GM19455 (cell line): ENCODE measurements at regions not wholly inside any gene's neighbourhood (a gene's known extent, or its start where the extent isn't known, plus 50 kb on each side); places are given as distances from the start of the nearest gene placed in this dataset.

ENCODE experiments used
- ATAC-seq: cut with Tn5 transposase; IDR thresholded peaks from one replicate; pipeline ENCODE4 v1.9.1; 2021; ENCODE audit not compliant: unreplicated experiment

DNA sequence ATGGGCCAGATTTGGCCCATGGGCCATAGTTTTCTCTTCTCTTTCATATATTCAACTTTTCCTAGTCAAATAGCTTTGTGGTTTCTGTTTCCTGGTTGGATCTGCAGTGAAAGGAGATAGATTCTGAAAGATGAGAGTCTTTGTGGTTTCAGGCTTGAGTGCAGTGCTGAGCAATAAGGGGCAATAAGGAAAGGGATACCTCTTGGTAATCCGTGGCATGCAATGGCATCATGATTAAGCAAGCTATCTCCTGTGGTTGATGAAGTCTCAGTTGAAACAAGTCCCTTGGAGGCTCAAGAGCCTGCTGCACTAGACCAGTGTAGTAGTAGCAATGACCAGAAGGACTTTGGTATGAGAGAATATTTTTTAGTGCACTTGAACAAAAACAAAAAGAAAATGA is 187.7 kb upstream of the CNTNAP2 start:
- ATAC-seq, result no peak

DNA sequence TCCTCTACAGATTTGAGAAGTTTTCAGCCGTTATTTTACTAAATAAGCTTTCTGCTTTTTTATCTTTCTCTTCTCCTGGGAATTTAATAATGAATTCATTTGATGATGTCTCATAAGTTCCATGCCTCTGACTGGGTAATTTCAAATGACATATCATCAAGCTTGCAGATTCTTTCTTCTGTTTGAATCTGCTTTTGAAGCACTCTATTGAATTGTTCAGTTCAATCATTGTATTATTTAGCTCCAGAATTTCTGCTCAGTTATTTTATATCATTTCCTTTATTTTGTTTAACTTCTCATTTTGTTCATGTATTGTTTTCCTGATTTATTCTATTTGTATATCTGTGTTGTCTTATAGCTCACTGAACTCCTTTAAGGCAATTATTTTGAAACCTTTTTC is 196.9 kb upstream of the CNTNAP2 start:
- ATAC-seq, result no peak

DNA sequence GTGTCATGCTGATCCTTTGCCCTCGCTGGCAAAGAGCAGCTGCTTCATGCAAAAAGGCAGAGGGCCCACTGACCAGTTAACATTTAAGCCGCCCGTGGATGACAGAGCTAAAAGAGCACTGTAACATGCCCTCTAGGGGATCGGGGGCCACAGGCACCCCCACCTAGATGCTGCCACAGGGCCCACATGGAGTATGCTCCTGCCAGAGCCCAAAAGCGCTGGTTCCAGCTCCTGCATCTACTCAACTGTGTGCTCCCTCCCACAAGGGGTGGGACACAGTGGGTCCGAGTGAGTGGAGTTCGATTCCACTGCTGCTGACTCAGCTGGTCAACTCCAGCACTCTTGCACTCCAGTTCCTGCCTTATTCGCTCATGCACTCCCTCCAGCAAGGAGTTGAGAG is 199.8 kb upstream of the CNTNAP2 start:
- ATAC-seq, result no peak

DNA sequence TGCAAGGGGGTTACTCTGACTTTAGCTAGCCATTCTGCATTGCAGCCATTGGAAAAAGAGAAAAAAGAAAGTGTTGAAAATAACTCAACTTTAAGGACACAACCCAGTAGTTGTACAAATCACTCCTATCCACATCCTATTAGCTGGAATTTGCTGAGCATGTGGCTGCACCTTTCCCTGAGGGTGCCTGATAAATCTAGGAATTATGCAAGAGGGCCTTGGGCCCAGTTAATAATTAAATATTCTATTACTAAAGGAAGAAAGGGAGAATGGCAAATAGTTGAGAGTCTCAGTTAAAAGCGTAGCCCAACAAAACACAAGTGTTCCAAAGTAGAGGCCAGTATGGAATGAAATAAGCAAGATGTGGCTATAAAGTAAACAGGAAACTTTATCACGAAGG is 200.9 kb upstream of the CNTNAP2 start:
- no peak for ATAC-seq

DNA sequence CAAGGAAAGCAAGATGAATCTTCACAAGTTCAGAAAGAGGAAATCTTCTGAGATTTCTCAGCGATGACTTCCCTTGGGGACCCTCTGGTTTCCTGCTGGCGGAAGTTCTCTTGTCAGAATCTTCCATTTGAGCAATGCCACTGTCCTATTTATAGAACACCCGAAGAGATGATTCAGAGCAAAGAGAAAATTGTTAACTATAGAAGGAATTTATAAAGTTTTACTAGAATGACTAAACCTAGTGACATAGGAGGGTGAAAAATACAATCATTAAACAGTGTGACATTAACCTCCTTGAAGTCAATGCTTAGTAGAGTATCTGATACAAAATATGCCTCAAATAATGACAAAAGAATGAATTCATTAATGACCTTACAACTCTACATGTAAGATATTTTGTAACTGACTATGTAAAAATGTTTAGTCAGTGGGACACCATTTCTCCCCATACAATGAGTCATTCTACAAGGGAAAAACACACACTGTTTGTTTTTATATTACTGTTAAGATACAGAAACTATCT is 206.5 kb upstream of the CNTNAP2 start:
- ATAC-seq, result no peak

DNA sequence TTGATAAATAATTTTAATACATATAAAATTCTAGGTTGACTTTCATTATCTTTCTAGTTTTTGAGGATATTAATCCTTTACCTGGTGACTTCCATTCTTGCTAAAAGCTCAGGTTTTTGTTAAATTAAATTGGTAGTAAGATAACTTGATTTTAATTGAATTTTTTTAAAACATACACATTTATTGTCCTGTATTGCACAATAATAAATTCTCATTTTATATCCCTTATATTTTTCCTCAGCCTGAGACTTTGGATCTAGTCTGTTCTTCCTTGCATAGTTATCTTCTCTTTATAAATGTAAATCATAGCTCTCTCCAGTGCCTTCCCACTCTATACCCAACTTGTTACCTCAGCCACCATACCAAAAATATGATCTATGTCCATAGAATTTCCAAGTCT is 212.9 kb upstream of the CNTNAP2 start:
- ATAC-seq, result no peak

DNA sequence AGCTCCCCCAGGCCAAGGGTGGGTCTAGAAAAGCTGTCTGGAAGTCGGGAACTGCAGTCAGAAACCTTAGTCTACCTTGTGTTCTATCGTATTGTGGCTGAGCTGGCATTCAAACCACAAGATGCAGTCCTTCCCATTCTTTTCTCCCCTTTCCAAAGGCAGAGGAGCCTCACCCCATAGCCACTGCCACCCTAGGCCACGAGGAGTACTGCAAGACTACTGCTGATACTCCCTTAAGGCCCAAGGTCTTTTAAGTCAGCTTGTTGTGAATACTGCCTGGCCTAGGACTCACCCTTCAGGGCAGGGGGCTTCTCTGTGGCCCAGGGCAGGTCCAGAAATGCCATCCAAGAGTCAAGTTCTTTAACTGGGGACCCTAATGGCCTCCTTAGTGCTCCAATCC is 214.5 kb upstream of the CNTNAP2 start:
- no peak for ATAC-seq

DNA sequence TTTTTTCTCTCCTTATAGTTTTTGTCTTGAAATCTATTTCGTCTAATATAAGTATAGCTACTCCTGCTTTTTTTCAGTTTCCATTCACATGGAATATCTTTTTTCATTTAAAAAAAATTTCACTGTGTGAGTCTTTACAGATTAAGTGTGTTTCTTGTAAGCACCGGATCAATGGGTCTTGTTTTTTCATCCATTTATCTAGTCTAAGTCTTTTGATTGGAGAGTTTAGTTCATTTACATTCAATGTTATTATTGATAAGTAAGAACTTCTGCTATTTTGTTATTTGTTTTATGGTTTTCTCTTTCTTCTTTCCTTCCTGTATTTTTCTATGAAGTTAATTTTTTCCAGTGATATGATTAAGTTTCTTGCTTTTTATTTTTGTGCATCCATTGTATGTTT is 216.7 kb upstream of the CNTNAP2 start:
- ATAC-seq, result no peak

DNA sequence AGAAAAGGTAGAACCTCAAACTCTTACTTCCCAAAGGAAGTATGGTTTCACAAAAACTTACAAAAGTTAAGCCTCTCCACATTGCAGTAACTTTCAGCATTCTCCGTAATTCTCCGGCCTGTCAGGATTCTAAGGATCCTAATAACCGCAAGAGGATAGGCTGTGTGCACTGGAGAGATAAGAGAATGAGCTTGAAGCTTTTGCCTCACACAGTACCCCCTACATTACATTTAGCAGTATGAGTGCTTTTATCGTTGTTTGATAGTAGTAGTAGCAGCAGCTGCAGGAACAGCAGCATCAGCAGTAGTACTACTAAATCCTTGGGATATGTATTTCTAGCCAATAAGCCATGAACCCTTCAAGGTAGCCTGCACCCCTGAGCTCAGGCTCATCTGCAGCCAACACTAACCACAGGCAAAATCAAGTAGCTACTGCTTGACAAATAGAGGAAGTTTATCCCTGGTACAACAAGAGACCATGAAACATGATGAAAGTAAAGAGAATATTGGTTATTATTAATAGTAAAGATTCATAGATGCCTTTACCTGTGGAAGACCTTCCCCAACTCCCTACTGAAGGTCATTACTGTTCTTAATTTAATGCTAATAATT is 222.6 kb upstream of the CNTNAP2 start:
- no peak for ATAC-seq

DNA sequence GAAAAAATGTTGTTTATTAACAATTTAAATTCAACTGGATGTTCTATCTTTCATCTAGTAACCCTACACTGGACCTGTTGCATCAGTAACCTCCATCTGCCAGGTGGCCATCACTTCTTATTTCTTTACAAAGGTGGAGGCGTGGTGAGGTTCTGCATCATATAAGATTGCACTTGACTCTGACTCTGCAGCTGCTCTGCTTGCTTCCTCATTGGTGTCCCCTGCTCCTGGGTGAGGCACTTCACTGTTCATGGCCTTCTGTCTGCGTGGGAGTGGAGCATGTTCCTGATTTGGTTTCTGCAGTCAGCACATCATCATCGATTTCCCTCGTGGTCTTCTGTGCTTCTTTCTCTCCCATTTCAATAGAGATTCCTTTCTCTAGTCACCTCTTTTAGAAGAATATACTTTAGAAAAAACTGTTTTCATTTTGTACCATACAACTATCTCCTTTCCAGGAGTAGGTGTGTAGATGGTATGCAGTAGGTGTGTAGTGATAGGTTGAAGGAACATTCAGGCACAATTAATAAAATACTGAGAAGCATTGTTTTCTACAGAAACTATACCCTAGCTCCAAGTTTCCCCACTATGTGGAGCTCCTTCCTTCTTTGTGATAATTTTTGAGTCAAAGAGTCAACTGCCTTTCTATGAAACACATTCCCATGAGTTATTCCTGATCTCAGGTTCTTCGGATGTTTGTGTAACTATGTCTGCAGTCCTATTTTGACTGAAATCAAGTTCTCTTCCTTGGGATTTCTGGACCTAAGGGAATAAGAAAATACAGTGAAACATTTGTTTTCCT is 231.7 kb upstream of the CNTNAP2 start:
- no peak for ATAC-seq

DNA sequence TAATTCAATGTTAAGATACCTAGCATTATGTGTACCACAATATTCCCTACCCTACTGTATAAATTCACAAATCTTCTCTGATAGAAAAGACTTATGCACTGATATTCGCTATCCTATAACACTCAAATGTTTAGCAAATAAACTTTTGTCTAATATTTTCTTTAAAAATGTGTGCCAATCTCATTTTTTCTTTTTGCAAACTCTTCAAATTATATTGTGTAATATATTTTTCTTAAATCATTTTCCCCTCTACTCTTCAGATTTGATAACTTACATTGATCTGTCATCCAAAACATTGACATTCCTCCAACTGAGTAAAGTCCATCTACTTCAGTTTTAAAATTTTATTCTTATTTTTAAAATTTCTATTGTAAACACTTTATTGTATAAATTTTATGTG is 240.2 kb upstream of the CNTNAP2 start:
- ATAC-seq, result no peak

DNA sequence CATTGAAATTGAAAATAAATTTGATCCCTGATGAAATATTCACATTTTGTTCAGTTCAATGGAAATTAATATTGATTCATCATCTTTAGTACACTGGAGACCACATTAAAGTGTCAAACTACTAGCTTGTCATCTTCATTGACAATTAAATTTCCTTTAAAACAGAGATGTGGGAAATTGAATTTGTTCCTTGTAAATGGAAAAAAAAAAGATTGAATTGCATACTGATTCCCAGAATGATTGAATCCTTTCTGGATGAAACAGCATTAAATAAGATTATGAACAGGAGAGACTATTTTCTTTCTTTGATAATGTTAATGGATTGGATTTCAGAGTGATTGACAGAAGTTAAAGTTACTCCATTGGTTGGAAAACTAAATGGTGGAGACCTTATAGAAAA is 241.3 kb upstream of the CNTNAP2 start:
- ATAC-seq, result no peak

DNA sequence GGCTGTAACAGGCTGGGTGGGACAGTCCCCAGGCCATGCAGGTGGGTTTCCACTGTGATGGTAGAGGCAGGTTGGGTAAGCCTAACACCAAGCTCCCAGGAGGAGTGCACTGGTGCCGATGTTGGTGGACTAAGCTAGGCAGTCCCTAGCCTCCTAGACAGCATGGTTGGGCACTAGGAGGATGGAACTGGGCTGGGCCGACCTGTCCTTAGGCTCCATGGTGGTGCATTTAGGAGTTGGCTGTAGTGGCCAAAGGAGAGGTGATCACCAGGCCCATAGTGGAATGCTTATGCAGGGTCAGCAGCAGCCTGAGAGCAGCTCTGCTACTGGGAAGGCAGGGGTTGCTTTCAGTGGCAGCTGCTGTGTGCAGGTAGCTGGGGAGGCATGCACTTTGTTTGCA is 247.7 kb upstream of the CNTNAP2 start:
- ATAC-seq, result no peak

DNA sequence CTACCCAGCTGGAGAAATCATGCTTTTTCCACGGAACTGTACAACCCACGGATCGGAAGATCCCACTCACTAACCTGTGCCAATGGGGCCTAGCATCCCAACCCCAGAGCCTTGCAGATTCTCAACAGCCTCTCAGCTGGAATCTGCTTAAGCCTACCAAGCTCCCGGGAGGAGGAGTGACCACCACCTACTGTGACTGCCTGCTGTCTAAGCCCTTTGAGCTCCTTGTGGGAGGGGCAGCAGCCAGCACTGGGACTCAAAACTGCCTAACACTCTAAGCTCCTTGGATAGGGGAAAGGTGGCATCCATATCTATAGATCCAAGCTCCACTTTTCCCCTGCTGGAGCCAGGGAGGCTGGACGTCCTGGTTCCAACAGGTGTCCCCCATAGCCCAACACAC is 254.4 kb upstream of the CNTNAP2 start:
- ATAC-seq, result no peak

DNA sequence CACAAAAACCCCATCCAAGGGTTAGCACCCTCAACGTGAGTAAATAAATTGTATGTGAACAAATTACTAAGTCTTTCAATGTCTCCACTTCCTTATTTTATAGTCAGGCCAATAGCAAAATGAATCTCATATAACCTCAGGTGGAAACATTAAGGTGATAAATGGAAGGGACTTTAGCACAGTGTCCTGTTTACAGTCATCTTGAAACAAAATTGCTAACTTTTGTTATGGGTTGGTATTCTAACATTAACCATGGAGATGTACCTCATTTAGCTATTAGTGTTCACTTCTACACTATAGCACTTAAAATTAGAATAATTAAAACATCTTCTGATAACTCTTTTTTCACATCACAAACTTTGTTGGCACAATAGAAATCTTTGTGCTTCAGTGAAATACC is 255.8 kb upstream of the CNTNAP2 start:
- ATAC-seq, result no peak

DNA sequence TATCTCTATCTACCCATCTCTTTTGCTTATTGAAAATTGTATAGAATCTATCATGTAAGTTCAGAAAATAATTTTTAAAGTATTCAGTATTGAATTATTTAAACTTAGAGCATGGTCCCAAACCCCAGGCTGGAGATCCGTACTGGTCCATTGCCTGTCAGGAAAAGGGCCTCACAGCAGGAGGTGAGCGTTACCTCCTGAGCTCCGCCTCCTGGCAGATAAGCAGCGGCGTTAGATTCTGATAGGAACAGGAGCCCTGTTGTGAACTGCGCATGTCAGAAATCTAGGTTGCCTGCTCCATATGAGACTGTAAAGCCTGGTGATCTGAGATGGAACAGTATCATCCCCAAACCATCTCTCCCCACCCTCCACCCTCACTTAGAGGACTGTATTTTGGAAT is 266.0 kb upstream of the CNTNAP2 start:
- ATAC-seq, result no peak

DNA sequence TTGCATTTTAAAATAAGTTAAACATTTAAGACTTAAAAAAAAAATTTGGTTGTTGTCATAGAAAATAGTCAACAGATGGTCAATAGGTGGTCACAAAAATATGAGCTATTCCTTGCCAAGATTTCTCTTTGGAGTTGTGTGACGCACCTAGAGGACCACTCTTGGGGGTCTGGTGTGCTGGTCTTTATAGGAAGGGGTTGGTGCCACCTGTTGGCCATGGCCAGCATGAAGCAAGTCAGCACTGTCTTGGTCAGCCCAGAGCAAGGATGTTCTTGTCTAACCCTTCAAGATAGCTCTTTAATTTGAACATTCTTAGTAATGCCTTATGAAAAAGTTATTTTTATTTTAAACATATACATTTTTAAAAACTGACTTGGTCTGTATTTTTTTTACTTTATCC is 267.9 kb upstream of the CNTNAP2 start:
- ATAC-seq, result no peak

DNA sequence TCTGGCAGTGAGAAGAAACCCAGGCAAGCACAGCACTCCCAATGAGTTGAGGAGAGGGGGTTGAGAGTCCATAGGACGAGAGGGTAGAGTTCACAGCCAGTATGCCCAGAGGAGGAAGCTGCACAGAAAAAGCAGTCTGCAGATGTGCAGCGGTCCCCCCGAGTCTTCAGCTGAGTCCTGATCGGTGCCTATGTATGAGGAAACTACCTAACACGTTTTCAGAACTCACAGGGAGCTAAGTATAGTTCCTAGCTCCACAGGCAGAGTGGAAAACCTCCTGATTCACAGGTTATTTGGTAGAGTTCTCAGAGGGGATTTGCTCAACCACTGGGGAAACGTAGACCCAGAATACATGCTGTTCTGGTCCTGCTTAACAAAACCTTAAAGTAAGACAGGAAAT is 271.3 kb upstream of the CNTNAP2 start:
- ATAC-seq, result no peak

DNA sequence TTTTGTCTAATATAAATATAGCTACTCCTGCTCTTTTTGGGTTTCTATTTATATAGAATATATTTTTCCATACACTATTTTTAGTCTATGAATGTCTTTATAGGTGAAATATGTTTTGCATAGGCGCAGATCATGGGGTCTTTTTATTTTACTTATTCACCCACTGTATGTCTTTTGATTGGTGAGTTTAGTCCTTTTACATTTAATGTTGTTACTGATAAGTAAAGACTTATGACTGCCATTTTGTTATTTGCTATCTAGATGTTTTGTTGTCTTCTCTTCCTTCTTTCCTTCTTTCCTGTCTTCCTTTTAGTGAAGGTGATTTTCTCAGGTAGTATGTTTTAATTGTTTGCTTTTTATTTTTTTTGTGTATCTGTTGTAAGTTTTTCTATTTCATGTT is 276.8 kb upstream of the CNTNAP2 start:
- no peak for ATAC-seq

DNA sequence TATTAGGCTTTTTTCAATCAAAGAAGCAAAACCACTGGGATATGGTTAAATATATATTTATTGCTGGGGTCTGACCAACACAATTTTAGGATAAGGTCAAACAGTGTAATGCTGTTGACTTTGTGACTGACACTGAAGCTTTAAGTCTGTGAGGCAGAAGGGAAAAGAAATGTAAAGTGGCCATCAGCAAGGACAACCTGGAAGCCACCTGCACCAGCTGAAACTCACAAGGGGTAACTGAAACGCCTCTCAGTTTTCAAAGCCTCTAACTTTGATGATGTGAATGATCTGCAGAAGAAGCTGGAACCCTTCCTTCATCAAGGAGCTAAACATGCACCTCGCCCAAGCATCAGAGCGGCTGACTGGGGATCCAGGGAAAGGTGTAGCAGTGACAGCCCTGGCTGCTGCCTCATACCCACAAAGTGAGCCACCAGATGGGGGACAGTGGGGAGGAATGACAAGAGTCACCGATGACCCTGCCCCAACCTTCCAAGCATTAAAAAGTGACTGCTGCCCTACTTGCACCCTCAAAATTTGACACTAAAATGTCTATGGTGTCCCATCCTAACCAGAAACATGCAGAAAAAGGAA is 284.9 kb upstream of the CNTNAP2 start:
- no peak for ATAC-seq

DNA sequence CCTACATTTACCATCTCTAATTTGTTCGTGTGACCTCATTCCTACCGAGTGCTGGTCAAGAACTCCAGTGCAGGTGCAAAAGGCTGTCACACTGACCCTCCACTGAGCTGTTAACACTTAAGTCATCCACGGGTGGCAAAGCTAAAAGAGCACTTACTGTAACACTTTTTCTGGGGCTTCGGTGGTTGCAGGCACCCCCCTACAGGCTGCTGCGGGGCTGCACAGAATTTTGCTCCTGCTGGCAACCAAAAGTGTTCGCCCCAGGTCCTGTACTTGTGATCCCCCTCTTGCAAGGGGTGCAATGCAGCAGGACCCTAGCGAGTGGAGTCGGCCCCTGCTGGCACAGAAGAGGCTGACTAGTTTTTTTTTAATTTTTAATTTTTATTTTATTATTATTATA is 298.9 kb upstream of the CNTNAP2 start:
- no peak for ATAC-seq

DNA sequence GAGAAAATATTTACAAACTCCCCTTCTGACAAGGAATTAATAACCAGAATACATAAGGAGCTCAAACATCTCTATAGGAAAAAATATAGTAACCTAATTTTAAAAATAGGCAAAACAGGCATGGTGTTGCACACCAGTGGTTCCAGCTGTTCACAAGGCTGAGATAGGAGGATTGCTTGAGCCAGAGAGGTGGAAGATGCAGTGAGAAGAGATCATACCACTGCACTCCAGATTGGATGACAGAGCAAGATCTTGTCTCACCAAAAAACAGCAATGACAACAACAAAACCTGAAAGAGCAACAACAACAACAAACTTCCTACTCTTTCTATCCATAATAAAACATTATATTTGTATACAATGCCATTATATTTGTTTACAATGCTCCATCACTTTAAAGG is 304.4 kb upstream of the CNTNAP2 start:
- no peak for ATAC-seq
